ENCODE measurements at regions not wholly inside any gene's neighbourhood (a gene's known extent, or its start where the extent isn't known, plus 50 kb on each side); places are given as distances from the start of the nearest gene placed in this dataset.

DNA sequence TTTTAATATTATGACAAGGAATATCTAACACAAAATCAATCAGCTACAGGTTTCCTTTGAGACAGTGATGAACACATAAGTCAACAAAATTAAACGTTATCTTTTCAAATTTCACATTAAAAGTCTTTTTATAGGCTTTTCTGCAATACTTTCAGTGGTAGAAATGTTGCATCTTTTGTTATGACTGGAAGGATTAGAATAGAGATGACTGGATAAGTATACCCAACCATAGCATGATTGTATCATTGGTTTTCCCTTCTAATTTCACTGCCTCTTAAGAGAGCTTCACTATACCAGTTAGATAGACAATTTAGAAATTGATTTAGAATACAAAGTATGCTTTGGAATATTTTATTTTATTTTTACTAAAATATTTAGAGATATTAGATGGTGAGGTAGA, 273.9 kb downstream of the PHF14 start:
- Histone ChIP-seq H3K27me3 (no peaks in the 10 kb centered on the region), H3K9me3 (no peaks in the 10 kb centered on the region), H3K4me1 (no peaks in the 10 kb centered on the region), H3K4me3 (no peak overlapping the region), H3K36me3 (no peaks in the 10 kb centered on the region), H3K27ac (no peak overlapping the region)
- ATAC-seq (no peak), DNase-seq (no peak)
- TF ChIP-seq, protein P1, sequence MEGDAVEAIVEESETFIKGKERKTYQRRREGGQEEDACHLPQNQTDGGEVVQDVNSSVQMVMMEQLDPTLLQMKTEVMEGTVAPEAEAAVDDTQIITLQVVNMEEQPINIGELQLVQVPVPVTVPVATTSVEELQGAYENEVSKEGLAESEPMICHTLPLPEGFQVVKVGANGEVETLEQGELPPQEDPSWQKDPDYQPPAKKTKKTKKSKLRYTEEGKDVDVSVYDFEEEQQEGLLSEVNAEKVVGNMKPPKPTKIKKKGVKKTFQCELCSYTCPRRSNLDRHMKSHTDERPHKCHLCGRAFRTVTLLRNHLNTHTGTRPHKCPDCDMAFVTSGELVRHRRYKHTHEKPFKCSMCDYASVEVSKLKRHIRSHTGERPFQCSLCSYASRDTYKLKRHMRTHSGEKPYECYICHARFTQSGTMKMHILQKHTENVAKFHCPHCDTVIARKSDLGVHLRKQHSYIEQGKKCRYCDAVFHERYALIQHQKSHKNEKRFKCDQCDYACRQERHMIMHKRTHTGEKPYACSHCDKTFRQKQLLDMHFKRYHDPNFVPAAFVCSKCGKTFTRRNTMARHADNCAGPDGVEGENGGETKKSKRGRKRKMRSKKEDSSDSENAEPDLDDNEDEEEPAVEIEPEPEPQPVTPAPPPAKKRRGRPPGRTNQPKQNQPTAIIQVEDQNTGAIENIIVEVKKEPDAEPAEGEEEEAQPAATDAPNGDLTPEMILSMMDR (IDR thresholded peaks at IDR 0.05), result no peak
- intact Hi-C loops (cut with DNase I), result no loop called here

DNA sequence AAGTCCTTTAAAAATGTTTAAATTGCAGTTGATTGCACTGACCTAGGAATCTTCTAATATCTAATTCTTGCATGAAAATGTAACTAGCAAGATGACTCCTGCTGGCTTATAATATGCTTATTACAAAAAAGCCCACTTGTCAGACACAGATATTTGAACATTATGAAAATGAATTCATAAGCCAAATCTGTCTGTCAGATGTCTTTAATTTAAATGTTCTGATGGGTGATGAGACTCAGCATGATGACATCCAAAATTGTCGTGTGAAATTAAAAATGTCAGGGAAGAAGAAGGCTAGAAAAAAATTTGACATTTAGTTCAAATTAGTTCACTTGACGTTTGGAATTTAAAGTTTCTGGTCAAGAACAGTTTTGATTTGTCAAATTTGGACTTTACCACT, 277.8 kb downstream of the PHF14 start:
- no peak for ATAC-seq
- Histone ChIP-seq H3K36me3 (no peaks in the 10 kb centered on the region), H3K4me3 (no peak overlapping the region), H3K27me3 (no peaks in the 10 kb centered on the region), H3K9me3 (no peaks in the 10 kb centered on the region), H3K27ac (no peak overlapping the region), H3K4me1 (no peaks in the 10 kb centered on the region)
- intact Hi-C loops (cut with DNase I), result no loop called here
- TF ChIP-seq, protein P1 (IDR thresholded peaks at IDR 0.05), result no peak
- no peak for DNase-seq

DNA sequence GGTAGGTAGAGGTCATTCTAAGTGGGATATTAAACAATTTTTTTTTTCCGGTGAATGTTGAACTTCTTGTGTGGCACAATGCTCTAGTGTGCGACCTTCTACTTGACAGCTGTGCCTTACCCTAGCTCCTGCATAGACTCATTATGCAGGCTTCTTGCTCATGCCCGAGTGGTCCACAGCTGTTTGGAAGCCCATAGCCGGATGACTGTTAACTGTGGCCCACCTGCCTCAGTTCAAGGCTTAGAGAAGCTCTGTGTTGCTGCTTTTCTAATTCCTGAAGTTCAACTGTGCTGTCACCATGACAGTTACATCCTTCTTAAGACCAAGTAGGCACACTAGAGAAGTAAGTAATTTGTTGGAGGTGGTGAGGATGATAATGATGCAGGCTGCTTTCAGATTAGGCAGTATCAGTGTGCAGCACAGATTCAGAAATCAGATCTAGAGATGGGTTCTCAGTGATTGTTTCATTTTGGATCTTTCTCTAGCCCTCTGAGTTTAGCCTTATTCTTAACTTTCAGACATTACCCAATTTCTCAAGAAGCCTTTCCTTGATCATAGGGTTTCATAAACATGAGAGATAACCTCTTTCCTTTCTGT, 278.4 kb downstream of the PHF14 start:
- H3K36me3 ChIP-seq, result no peaks in the 10 kb centered on the region
- no peaks in the 10 kb centered on the region for H3K9me3 ChIP-seq
- no peaks in the 10 kb centered on the region for H3K27me3 ChIP-seq
- H3K4me3 ChIP-seq, result no peak overlapping the region
- H3K4me1 ChIP-seq, result no peaks in the 10 kb centered on the region
- no peak overlapping the region for H3K27ac ChIP-seq
- TF ChIP-seq, protein P1 (IDR thresholded peaks at IDR 0.05), result no peak
- intact Hi-C loops (cut with DNase I), result no loop called here
- no peak for DNase-seq
- no peak for ATAC-seq

DNA sequence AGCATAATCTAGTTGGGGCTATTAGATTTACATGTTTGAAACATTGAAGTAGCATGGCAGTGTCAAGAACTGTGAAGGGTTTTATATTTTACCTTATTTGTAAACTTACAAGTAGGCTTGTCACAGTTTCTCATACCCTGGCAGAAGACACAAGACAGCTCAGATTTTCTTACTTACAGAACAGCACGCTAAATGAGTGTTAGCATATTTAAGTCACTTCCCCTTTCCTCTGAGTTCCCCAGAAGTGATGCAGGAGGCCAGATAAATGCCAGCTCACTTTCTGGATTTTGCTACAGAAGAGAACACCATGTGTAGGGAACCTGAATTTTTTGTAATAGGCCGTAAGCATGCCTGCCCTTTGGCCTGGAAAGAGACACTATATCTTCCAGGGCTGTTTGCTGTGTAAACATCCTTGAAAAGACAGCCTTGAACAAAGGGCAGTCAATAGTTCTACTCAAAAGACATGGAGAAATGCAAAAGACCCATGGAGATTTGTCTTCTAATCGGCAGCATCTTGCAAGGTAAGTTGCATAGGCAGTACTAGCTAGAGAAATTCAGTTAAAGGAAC, 279.1 kb downstream of the PHF14 start:
- H3K4me3 ChIP-seq, result no peak overlapping the region
- no peaks in the 10 kb centered on the region for H3K9me3 ChIP-seq
- TF ChIP-seq, protein P1 (IDR thresholded peaks at IDR 0.05), result no peak
- ATAC-seq (no peak), DNase-seq (no peak)
- intact Hi-C loops (cut with DNase I), result no loop called here
- no peaks in the 10 kb centered on the region for H3K4me1 ChIP-seq
- no peak overlapping the region for H3K27ac ChIP-seq
- H3K36me3 ChIP-seq, result no peaks in the 10 kb centered on the region
- H3K27me3 ChIP-seq, result no peaks in the 10 kb centered on the region

DNA sequence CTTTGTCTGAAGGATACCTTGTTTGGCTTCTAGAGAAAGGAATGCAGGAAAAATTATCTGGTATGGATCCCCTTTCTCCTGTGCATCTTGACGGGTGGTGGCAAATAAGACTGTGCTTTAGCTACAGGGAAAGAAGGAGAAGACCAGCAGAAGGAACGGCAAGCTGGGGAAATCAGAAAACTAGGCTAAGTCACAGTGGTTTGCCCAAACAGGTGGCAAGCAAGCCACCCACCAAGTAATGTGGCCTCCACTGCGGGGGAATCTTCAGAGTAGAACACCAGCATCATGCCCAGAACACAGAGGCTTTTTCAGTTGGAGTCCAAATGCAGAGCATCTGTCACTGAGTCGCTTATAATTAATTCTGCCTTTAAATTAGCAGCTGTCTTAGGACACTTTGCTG, 282.8 kb downstream of the PHF14 start:
- H3K4me1 ChIP-seq, result no peaks in the 10 kb centered on the region
- TF ChIP-seq, protein P1 (IDR thresholded peaks at IDR 0.05), result no peak
- no peaks in the 10 kb centered on the region for H3K9me3 ChIP-seq
- no peaks in the 10 kb centered on the region for H3K27me3 ChIP-seq
- intact Hi-C loops (cut with DNase I), result no loop called here
- H3K27ac ChIP-seq, result no peak overlapping the region
- H3K4me3 ChIP-seq, result no peak overlapping the region
- H3K36me3 ChIP-seq, result no peaks in the 10 kb centered on the region
- DNase-seq (no peak), ATAC-seq (no peak)

DNA sequence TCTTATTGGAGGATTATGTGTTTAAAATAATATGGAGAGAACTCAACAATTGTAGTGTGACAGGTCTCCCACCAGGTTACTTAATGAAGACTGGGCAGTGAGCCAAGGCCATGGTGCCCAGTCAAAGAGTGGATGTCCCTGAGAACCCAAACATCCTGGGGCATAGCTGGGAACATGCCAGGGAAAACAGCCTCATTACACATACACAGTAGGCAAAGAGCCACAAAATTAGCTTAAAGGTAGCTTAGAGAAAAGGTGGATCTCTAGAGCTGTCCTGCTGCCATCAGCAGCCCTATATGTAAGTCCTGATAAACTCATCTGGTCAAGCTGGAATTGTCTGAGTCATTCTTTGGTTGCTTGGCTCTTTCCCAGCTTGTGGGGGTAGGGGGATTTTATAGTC, 287.8 kb downstream of the PHF14 start:
- Histone ChIP-seq H3K27ac (no peak overlapping the region), H3K27me3 (no peaks in the 10 kb centered on the region), H3K9me3 (no peaks in the 10 kb centered on the region), H3K36me3 (no peaks in the 10 kb centered on the region), H3K4me1 (no peaks in the 10 kb centered on the region), H3K4me3 (no peak overlapping the region)
- DNase-seq (no peak), ATAC-seq (no peak)
- TF ChIP-seq, protein P1 (IDR thresholded peaks at IDR 0.05), result no peak
- intact Hi-C loops (cut with DNase I), result no loop called here
